ENCODE measurements at regions not wholly inside any gene's neighbourhood (a gene's known extent, or its start where the extent isn't known, plus 50 kb on each side); places are given as distances from the start of the nearest gene placed in this dataset.
"Not testable (repeated sequence)": the region's sequence is repeated elsewhere in the genome, so short reads cannot be mapped to it uniquely, and the experiment has no call there.

- TF ChIP-seq CTCF, POLR2A (IDR thresholded peaks at IDR 0.05): not testable (repeated sequence)
Measured at GRCh38 chr11:49823188-49823587, 129.0 kb upstream of the OR4C13 start.
